HG03469 (cell line): ENCODE measurements at regions not wholly inside any gene's neighbourhood (a gene's known extent, or its start where the extent isn't known, plus 50 kb on each side); places are given as distances from the start of the nearest gene placed in this dataset.
"Not testable (repeated sequence)": the region's sequence is repeated elsewhere in the genome, so short reads cannot be mapped to it uniquely, and the experiment has no call there.

ENCODE experiments used
- ATAC-seq: cut with Tn5 transposase; IDR thresholded peaks from one replicate; pipeline ENCODE4 v1.9.1; 2021; ENCODE audit warnings: mild to moderate bottlenecking, moderate library complexity, moderate number of reproducible peaks; ENCODE audit not compliant: unreplicated experiment

- ATAC-seq, result no peak
Observed at GRCh38 chr6:74534465-74535211, 671.2 kb downstream of the COL12A1 start.

GRCh38 chr6:74519163-74519562 is 686.7 kb downstream of the COL12A1 start:
- no peak for ATAC-seq

GRCh38 chr6:74518035-74518434 is 687.8 kb downstream of the COL12A1 start:
- no peak for ATAC-seq

GRCh38 chr6:74510878-74511277 is 695.0 kb downstream of the COL12A1 start:
- ATAC-seq, result no peak

GRCh38 chr6:74507649-74508048 is 698.2 kb downstream of the COL12A1 start:
- no peak for ATAC-seq

- no peak for ATAC-seq
Observed at GRCh38 chr6:74505391-74505790, 700.5 kb downstream of the COL12A1 start.

- ATAC-seq, result no peak
Observed at GRCh38 chr6:74504941-74505340, 700.9 kb downstream of the COL12A1 start.

GRCh38 chr6:74492587-74492986 is 713.3 kb downstream of the COL12A1 start:
- ATAC-seq, result no peak

- ATAC-seq, result no peak
Observed at GRCh38 chr6:74491844-74492374, 713.9 kb downstream of the COL12A1 start.

GRCh38 chr6:74488726-74489125 is 717.1 kb downstream of the COL12A1 start:
- not testable (repeated sequence) for ATAC-seq

GRCh38 chr6:74482180-74482579 is 723.7 kb downstream of the COL12A1 start:
- no peak for ATAC-seq

GRCh38 chr6:74480561-74480960 is 725.3 kb downstream of the COL12A1 start:
- ATAC-seq, result no peak

- ATAC-seq, result no peak
Observed at GRCh38 chr6:74479960-74480359, 725.9 kb downstream of the COL12A1 start.

GRCh38 chr6:74479420-74479819 is 726.4 kb downstream of the COL12A1 start:
- ATAC-seq, result no peak

- not testable (repeated sequence) for ATAC-seq
Observed at GRCh38 chr6:74474046-74474445, 731.8 kb downstream of the COL12A1 start.

GRCh38 chr6:74468552-74468951 is 737.3 kb downstream of the COL12A1 start:
- not testable (repeated sequence) for ATAC-seq

GRCh38 chr6:74467533-74468215 is 738.2 kb downstream of the COL12A1 start:
- ATAC-seq, result no peak

GRCh38 chr6:74466572-74466971 is 739.3 kb downstream of the COL12A1 start:
- ATAC-seq, result no peak

- ATAC-seq, result no peak
Observed at GRCh38 chr6:74459260-74459659, 746.6 kb downstream of the COL12A1 start.

- ATAC-seq, result no peak
Observed at GRCh38 chr6:74458536-74458935, 747.3 kb downstream of the COL12A1 start.

- ATAC-seq, result no peak
Observed at GRCh38 chr6:74455786-74456185, 750.1 kb downstream of the COL12A1 start.

- ATAC-seq, result no peak
Observed at GRCh38 chr6:74451953-74452352, 753.9 kb downstream of the COL12A1 start.
